GM18520 (cell line): ENCODE measurements at regions not wholly inside any gene's neighbourhood (a gene's known extent, or its start where the extent isn't known, plus 50 kb on each side); places are given as distances from the start of the nearest gene placed in this dataset.
"Not testable (repeated sequence)": the region's sequence is repeated elsewhere in the genome, so short reads cannot be mapped to it uniquely, and the experiment has no call there.

Experiments used
- ATAC-seq: cut with Tn5 transposase; IDR thresholded peaks from one replicate; pipeline ENCODE4 v1.9.1; 2021; ENCODE audit not compliant: unreplicated experiment

DNA sequence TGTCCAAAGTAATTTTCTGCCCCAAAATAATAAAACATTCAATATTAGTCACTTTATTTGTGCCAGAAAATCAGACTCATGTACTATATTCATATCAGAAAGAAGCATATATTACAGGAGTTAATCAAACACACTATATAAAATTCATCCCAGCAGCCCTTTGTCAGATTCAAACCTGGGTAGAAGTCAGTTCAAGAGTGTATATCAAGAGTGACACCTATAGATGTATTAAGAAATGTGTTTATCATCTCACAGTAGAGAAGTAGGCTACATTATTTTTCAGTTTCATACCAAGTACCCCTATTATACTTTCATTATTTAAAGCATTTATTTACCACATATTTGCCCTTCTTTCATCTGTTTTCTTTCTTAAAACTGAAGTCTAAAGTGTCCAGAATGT is 193.2 kb upstream of the DDX18 start:
- ATAC-seq: no peak

DNA sequence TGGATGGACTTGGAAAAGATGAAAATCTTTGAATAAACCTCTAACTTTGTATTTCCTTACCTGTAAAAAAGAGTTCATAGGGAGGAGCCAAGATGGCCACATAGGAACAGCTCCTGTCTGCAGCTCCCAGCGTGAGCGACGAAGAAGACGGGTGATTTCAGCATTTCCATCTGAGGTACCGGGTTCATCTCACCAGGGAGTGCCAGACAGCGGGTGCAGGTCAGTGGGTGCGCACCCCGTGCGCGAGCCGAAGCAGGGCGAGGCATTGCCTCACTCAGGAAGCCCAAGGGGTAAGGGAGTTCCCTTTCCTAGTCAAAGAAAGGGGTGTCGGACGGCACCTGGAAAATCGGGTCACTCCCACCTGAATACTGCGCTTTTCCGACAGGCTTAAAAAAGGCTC is 191.3 kb upstream of the DDX18 start:
- ATAC-seq: not testable (repeated sequence)

DNA sequence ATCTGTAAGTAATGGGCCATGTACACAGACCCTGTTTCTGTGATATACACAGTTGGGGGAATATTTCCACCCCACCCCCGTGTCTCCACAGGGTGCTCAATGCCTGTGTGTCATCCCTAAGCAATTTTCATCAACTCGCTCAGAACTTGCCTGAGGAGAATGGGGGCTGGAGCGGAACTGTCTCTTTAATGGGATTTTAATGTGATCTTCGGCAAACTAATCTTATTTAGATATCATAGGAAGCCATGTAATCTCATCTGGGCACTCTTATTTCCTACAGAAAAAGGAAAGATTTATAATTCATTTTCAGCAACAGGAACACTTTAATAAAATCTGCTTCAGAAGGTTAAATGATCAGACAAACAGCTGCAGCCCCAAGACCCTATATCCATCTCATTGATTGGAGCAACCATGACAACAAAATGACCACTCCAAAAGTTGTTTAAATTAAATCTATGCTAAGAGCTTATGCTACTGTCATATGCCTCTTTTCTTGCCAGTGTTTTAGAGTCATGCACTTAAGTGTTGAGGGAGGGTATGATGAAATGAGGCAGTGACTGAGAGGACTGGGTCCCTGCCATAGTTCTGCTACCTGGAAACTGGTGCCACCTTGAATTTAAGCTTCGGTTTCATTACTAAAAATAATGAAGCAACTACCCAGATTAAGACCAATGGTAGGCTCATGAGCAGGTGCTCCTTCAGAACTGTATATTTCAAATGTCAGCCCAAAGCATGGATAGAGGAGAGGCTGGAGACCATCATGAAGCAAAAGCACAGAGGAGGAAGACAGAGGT is 183.1 kb upstream of the DDX18 start:
- no peak for ATAC-seq

DNA sequence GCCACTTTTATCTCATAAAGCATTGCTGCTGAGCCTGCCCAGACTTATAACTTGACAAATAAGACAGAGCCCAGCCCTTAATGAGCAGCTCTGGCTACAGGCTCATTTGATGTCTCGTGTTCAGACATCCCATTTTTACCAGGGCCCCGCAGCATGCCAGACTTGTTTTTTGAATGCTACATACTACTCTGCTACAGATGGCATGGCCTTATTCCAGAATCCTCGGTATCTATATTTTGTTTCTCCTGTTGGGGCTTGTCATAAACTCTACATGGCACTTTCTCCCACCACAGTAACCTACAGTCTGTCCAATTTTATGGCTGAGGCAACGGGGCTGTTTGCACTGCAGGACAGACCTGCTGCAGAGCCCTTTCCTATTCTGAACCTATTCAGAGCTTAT is 179.0 kb upstream of the DDX18 start:
- no peak for ATAC-seq

DNA sequence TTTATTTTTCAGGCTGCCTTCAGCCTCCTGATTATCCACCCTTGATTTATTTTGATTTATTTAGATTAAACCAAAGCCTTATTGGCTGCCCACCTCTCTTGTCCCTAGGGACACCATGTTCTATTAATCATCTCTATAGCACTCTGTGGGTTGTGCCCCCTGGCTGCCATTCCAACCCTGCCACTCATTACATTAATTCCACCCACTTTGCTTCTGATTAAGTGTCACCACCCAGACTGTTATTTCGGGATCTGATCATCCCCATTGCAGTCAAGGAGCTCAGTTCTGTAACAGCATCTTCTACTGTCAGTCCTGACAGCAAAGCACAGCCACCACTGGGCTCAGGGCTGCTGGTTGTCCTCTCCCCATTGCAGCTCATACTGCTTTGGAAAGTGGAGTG is 175.1 kb upstream of the DDX18 start:
- ATAC-seq: no peak

DNA sequence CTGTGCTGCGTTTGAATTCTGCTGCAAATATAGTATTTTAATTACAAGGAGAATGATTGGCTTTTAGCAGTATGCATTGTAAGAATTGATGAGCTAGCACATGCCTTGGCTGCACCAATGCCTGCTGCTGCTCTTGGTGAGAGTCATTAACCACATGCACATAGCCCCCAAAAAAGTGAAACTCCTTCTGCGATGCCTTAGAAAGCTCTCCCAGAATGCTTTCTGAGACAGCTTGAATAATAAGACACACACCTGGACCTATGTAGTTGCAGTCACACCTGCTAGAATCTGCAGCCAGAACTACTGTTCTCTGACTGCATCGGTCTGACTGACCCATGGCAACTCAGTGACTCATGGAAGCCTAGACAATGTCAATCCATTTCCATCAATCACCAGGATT is 170.1 kb upstream of the DDX18 start:
- ATAC-seq: no peak

DNA sequence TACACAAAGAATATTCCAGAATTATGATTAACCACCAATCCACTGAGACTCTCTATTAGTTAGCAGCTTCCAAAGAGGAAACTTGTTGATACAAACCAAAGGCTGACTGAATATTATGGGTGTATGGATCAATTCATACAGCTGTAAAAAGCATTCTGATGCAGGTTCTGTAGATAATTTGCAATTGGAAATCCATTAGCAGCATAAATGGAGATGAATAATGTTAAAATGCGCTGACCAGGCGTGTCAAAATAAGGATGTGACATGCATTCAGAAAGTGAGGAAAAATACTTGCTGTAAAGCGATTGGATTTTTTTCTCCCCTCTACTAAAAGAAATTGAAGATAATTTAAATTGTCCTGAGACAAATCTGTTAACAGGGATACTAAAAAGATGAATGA is 169.0 kb upstream of the DDX18 start:
- ATAC-seq: no peak

DNA sequence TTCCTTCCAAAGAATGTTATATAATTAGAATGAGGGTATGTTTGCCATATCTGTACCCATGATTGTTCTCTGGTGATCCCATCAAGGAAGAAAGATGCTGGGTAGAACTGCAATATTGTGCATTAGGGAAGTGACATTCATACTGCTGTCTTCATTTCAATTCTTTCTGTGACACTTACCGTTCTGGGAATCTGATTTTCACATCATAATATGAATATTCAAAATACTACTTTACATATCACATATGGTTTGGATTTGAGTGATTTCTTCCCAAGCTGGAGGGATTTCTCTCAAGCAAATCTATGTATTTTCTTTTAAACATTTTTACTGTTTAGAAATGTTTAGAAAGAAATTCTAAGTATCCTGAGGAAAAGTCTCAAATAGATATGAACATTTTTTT is 168.4 kb upstream of the DDX18 start:
- no peak for ATAC-seq

DNA sequence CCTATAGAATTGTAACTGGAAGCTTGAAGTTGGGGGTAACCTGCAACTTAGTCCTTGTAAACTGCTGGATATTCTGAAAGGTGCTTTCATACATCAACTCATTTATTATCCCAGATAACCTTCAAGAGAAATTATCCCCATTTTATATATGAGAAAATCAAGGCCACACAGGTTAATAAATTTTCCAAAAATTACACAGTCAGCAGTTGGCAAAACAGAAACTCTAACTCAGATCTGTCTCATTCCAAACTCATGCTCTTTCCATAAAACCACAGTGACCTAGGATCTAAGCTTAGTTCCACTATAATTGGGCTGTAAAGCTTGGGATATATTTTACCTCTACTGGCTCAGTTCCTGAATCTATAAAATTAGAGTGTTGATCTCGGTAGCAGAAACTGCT is 167.6 kb upstream of the DDX18 start:
- no peak for ATAC-seq

DNA sequence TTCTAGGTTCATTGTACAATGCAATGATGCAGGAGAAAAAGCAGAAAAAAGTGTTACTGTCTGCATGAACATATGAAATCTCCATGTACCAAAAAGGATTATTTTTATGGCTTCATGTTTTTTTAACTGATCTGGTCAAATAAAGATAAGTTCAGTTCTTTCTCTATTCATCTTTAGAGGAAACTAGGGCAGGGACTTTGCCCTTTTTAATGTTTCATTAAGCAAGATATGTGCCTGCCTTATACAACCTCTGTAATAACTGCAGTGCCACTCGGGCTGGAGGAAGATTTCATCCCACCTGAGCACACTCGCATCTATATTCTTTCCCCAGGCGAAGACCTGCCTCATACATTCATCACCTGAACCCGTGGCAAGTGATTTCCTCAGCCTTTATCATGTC is 157.9 kb upstream of the DDX18 start:
- no peak for ATAC-seq

DNA sequence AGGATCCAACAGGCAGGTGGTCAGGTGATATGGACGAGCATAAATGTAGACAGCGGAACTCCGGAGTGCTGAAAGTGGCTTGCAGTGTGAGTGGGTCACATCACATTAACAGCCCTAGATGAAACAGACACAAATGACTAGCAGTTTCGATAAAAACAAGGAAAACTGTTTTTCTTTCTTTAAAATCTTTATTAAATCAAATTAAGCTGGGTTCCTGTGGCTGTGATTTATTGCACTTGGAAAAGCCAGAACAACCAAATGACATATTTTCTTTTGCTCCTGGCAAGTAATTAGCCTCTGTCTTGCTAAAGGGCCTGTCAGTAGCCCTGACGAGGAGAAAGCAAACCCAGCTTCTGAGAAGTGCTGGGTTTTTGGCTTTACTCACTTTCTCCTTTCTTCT is 152.9 kb upstream of the DDX18 start:
- no peak for ATAC-seq

DNA sequence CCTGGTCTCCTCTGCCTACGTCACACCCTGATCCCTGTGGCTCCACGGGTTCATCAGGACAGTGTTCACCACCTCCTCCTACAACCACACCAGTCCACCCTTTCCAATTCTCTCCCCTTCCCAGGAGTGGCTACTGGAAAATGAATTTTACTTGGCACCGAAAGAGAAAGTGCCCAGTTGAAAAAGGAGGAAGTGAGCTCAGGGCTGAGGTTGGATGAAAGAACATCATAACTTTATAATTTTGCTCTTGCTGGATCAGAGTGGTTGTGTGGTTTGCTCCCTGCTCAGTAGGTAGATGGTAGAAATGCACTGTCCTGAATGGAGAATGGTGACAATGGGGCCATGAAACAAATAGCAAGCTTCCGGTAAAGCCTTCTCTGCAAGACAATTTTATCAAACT is 140.3 kb upstream of the DDX18 start:
- no peak for ATAC-seq

DNA sequence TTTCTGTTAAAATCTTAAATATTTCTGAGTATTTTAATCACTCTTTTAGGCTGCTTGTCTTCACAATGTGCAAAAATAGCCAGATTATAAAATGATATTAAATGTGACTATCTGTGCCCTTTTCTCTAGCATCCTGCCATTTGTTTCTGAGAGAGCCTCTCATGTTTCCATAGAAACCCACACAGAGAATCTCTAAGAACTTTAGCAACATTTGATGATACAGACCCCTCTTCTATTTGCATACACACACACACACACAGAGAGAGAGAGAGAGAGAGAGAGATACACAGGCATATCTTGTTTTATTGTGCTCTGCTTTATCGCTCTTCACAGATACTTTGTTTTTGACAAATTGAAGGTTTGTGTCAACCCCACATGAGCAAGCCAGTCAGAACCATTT is 134.5 kb upstream of the DDX18 start:
- ATAC-seq: no peak

DNA sequence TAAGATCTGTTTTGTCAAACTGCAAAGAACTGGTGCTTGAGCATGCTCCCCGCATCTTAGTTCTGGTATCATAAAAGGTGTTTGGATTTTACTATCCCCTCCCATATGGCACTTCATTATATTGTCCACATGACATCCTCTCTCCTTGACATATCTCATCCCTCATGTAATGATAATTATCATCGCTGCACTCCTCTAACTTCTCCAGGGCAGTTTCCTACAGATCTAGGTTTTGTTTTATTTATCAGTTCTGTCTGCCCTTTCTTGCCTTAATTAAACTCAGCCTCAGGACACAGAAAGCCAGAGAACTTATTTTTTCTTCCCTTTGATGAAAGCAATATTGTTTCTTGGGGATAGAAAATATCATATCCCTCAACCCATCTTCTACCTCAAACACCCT is 129.6 kb upstream of the DDX18 start:
- ATAC-seq: no peak

DNA sequence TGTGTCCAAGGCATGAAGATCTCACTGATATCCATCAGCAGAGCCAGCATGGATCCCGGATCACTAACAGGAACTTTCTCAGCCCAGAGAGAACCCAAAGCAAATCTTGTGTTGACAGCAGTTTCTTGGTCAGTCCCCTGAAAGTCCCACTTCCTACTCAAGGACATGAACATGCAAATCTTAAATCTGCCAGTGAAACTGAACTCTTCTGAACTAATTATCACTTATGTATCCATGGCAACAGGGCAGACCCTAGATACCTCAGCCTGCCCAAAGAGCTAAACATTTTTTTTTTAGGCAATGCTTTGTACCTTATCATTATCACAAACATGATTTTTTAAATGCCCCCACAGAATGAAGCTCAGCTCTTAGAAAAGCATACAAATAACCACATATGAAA is 127.8 kb upstream of the DDX18 start:
- peak; percentile 100 for ATAC-seq

DNA sequence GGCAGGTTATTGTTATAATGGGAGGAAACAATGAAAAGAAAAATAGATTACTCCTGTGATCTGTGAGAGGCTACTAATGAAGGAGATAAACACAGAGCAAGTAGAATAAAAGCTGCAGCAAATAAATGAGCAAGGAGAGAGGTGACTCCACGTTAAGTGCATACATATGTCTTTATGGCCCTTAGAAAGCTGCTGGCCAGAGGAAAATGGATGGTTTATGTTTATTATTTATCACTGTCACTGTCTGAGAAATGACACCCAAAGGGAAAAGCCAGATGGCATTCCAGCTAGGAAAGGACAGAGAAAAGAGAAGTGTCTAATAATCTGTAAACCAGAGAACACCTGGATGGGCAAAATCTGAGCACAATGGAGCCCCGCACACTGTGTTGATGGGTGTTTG is 122.9 kb upstream of the DDX18 start:
- ATAC-seq: no peak

DNA sequence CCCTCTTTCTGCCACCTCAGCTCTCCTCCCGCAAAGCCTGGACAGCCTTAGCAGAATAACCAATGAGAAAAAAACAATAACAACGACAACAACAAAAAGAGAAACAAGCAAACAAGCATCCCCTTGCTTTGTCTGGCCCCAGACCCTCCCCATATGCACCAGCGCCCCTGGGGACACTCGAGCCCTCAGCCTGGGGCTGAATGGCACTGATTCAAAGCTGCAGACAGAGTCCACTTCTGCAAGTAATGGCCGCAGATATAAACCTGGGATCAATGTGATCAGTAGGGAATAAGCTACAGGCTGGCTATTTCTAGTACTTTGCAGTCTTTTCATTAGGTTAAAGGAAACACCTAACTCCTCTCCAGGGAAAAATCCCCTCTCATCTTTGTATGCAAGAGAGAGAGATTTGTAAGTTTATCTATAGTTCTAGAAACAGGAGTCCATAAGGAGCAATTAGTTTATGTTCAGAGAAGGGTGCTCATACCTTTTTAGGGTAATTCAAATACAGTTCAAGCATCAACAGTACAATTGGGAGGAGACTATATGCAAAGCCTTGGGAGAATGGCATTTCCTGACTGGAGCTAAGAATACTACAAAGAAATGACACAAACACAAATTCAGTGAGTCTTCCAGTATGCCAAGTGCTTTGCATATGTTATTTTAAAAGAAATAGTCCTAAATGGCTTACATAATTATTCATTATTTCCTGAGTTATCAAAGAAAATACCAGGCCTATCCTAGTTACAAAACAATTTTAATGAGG is 122.3 kb upstream of the DDX18 start:
- no peak for ATAC-seq

DNA sequence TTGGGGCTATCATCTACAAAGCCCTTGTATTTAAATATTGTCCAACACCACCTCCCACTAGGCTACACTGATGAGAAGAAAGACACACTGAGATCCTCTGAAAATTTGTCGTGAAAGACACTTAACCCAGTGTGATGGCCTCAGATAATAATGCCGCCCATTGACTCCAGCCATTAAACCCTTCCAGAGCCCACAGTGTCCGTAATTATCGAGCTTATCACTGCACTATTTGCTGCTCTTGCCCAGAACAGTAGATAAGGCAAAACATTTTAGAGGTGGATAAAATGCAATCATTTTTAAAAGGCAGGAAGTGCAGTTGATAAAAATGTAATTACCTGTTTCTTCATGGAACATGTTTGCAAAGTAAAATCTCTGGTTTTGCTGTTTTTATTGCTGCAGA is 121.3 kb upstream of the DDX18 start:
- no peak for ATAC-seq

DNA sequence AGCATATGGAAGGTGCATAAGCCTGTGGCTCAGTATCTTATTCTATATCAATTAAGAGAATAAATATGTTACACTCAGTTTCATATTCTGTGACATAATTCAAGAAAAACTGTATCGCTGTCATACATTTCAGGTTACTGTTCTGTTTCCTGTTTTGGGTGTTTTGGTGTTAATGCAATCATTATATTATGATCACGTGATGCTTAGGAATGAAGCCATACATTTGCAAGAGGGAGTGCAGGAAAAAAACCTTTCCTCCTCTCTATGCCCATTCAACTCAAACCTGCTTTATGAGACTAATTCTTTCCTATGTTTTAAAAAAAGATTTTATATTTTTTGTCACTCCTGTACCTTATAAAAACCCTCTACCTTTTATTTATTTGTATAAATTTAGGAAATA is 120.8 kb upstream of the DDX18 start:
- no peak for ATAC-seq

DNA sequence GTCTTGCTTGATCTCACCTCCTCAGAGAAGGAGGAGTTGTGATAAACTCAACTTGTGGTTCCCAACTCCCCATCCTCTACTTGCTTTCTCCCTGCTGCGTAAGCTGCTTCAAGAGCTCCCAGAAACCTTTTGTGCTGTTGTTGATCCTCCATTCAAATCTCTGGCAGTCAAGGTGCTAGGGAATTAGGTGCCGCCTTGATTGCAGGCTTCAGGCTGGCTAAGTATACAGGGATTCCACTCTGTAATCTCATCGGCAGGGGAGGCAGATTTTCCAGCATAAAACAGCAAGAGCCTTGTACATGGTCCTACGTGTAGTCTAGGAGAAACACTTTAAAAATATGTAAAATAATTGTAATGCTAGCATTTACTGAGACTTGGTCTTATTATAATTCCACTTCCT is 116.2 kb upstream of the DDX18 start:
- ATAC-seq: no peak

DNA sequence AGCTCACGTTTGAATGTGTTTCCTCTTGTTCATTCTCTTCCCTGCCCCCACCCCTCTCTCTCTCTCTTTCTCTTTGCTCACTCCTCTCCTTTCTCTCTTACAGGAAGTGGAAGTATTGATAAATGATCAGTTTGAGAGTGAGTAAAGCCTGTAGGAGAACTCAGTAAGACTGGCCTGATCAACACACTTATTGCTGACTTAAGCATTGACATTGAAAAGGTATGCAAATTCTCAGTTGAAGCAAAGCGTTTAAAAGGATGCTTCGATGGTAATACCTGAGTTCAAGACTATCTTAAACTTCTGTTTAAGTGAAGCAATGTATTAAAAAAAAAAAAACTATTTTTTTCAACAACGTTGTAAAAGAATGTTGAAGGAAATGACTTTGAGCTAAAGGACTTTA is 115.7 kb upstream of the DDX18 start:
- no peak for ATAC-seq

DNA sequence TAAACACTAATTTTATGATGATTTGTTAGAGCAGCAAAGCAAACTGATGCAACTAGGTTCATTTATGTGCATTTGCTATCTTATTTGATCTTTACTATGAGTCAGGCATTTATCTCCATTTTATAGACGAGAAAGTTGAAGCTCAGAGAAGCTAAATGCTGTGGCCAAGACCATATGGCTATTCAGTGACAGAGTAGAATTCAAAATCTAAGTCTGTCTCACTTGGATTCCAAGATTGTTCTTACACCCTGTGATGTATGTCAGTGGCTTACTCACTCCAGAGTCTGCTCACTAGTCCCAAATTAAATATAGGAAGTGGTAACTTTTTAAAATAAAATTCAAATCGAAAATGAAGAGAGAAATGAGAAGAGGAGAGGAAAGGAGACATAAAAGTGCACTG is 114.0 kb upstream of the DDX18 start:
- no peak for ATAC-seq

DNA sequence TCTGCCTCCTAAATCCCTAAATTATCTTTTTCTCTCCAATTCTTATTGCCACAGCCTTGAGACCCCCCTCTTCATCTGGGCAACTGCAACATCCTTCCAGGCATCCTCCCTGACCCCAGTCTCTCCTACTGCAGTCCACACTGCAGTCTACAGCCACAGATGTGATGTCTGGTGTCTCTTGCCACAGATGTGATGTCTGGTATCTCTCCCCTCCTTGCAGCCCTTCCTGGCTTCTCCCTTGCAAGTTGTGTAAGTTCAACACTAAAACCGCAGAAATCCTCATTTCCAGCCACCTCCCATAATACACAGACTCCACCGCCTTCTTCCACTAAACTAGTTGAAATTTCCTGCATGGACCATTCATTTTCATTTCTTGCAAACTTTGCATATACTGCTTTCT is 113.1 kb upstream of the DDX18 start:
- ATAC-seq: no peak
